SK-N-SH treated with all-trans-retinoic acid at 6 μM for 48 hours (cell line): ENCODE measurements at regions not wholly inside any gene's neighbourhood (a gene's known extent, or its start where the extent isn't known, plus 50 kb on each side); places are given as distances from the start of the nearest gene placed in this dataset.

ENCODE experiments used
- ATAC-seq: fragments of 200-7000 bp; cut with Tn5 transposase; 3 replicates; pipeline ENCODE4 v1.9.1; 2020; ENCODE audit warnings: mild to moderate bottlenecking, moderate library complexity
- ARNTL ChIP-seq: fragments of 450-650 bp; formaldehyde crosslinking; IDR thresholded peaks from 2 replicates; pipeline ENCODE4 v1.5.0; 2020; ENCODE audit warnings: low read depth, mild to moderate bottlenecking, moderate library complexity, borderline replicate concordance
- BACH2 ChIP-seq: fragments of 250-450 bp; sonication (Bioruptor Pico); IDR thresholded peaks from 2 replicates; pipeline ENCODE4 v1.9.0; 2021; ENCODE audit warnings: mild to moderate bottlenecking, borderline replicate concordance
- CREB5 ChIP-seq: fragments of 250-450 bp; sonication (Bioruptor Pico); IDR thresholded peaks from 2 replicates; pipeline ENCODE4 v1.5.1; 2020; ENCODE audit warnings: low read depth, mild to moderate bottlenecking, moderate library complexity
- CSDC2 ChIP-seq: fragments of 250-450 bp; sonication (Bioruptor Pico); IDR thresholded peaks from 2 replicates; pipeline ENCODE4 v1.5.0; 2020; ENCODE audit warnings: mild to moderate bottlenecking, moderate library complexity
- ESRRG ChIP-seq: fragments of 250-450 bp; sonication (Bioruptor Pico); IDR thresholded peaks from 2 replicates; pipeline ENCODE4 v1.6.1; 2021; ENCODE audit warnings: mild to moderate bottlenecking
- GLIS3 ChIP-seq: fragments of 250-450 bp; sonication (Bioruptor Pico); IDR thresholded peaks from 2 replicates; pipeline ENCODE4 v1.5.0; 2020; ENCODE audit warnings: mild to moderate bottlenecking, moderate library complexity
- ISL1 ChIP-seq: fragments of 250-450 bp; sonication (Bioruptor Pico); IDR thresholded peaks from 2 replicates; pipeline ENCODE4 v2.1.2; 2022; ENCODE audit warnings: mild to moderate bottlenecking, moderate library complexity
- OSR1 ChIP-seq: fragments of 250-450 bp; sonication (Bioruptor Pico); IDR thresholded peaks from 2 replicates; pipeline ENCODE4 v1.8.0; 2022; ENCODE audit warnings: moderate library complexity, mild to moderate bottlenecking, inconsistent platforms
- PPARA ChIP-seq: fragments of 250-450 bp; sonication (Bioruptor Pico); IDR thresholded peaks from 2 replicates; pipeline ENCODE4 v1.5.0; 2020; ENCODE audit warnings: mild to moderate bottlenecking, borderline replicate concordance
- RARB ChIP-seq: fragments of 250-450 bp; sonication (Bioruptor Pico); IDR thresholded peaks from 2 replicates; pipeline ENCODE4 v1.8.0; 2021; ENCODE audit warnings: mild to moderate bottlenecking, moderate library complexity
- SNAI2 ChIP-seq: fragments of 250-450 bp; sonication (Bioruptor Pico); IDR thresholded peaks from 2 replicates; pipeline ENCODE4 v1.5.0; 2020; ENCODE audit warnings: mild to moderate bottlenecking, moderate library complexity
- TCF4 ChIP-seq: fragments of 250-450 bp; sonication (Bioruptor Pico); IDR thresholded peaks from 2 replicates; pipeline ENCODE4 v1.8.0; 2021; ENCODE audit warnings: mild to moderate bottlenecking, moderate library complexity, borderline replicate concordance
- TOX ChIP-seq: fragments of 250-450 bp; sonication (Bioruptor Pico); IDR thresholded peaks from 2 replicates; pipeline ENCODE4 v1.8.0; 2021; ENCODE audit warnings: mild to moderate bottlenecking, moderate library complexity, borderline replicate concordance
- TSHZ2 ChIP-seq: fragments of 250-450 bp; sonication (Bioruptor Pico); IDR thresholded peaks from 2 replicates; pipeline ENCODE4 v1.5.0; 2020; ENCODE audit warnings: mild to moderate bottlenecking, moderate library complexity
- ZC3H10 ChIP-seq: fragments of 250-450 bp; sonication (Bioruptor Pico); IDR thresholded peaks from 2 replicates; pipeline ENCODE4 v1.5.1; 2021; ENCODE audit warnings: mild to moderate bottlenecking, moderate library complexity
- ZFP3 ChIP-seq: fragments of 250-450 bp; sonication (Bioruptor Pico); IDR thresholded peaks from 2 replicates; pipeline ENCODE4 v1.5.0; 2020; ENCODE audit warnings: mild to moderate bottlenecking, moderate library complexity
- ZFP30 ChIP-seq: fragments of 450-650 bp; formaldehyde crosslinking; IDR thresholded peaks from 2 replicates; pipeline ENCODE4 v1.5.0; 2022; ENCODE audit warnings: mild to moderate bottlenecking, moderate library complexity
- ZNF565 ChIP-seq: fragments of 450-650 bp; formaldehyde crosslinking; conservative IDR thresholded peaks from 2 replicates; pipeline ENCODE4 v1.5.0; 2020; ENCODE audit warnings: low read depth, mild to moderate bottlenecking, moderate library complexity
- ZNF70 ChIP-seq: fragments of 450-650 bp; formaldehyde crosslinking; IDR thresholded peaks from 2 replicates; pipeline ENCODE4 v1.5.0; 2020; ENCODE audit warnings: mild to moderate bottlenecking, moderate library complexity
- ZNF8 ChIP-seq: fragments of 450-650 bp; formaldehyde crosslinking; IDR thresholded peaks from 2 replicates; pipeline ENCODE4 v1.5.0; 2020; ENCODE audit warnings: mild to moderate bottlenecking, moderate library complexity
- TF ChIP-seq, protein P1 (sequence below): fragments of 250-450 bp; sonication (Bioruptor Pico); IDR thresholded peaks from 2 replicates; pipeline ENCODE4 v1.8.0; 2020; ENCODE audit warnings: mild to moderate bottlenecking, moderate library complexity, borderline replicate concordance

- ATAC-seq: no peak
- TF ChIP-seq CREB5 (CRISPR knock-in tag) (no peak), ISL1 (CRISPR knock-in tag) (no peak), BACH2 (CRISPR knock-in tag) (no peak), ZNF8 (no peak), ARNTL (no peak), RARB (CRISPR knock-in tag) (no peak), CSDC2 (CRISPR knock-in tag) (no peak), GLIS3 (CRISPR knock-in tag) (no peak), SNAI2 (CRISPR knock-in tag) (no peak)
- TF ChIP-seq, protein P1, sequence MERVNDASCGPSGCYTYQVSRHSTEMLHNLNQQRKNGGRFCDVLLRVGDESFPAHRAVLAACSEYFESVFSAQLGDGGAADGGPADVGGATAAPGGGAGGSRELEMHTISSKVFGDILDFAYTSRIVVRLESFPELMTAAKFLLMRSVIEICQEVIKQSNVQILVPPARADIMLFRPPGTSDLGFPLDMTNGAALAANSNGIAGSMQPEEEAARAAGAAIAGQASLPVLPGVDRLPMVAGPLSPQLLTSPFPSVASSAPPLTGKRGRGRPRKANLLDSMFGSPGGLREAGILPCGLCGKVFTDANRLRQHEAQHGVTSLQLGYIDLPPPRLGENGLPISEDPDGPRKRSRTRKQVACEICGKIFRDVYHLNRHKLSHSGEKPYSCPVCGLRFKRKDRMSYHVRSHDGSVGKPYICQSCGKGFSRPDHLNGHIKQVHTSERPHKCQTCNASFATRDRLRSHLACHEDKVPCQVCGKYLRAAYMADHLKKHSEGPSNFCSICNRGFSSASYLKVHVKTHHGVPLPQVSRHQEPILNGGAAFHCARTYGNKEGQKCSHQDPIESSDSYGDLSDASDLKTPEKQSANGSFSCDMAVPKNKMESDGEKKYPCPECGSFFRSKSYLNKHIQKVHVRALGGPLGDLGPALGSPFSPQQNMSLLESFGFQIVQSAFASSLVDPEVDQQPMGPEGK: no peak
Measured at GRCh38 chr6:139486476-139486799, 112.0 kb upstream of the CITED2 start.

- no peak for ATAC-seq
- TF ChIP-seq PPARA (CRISPR knock-in tag): no peak
- TF ChIP-seq SNAI2 (CRISPR knock-in tag): no peak
- TF ChIP-seq ZNF70 (CRISPR knock-in tag): no peak
- TF ChIP-seq RARB (CRISPR knock-in tag): no peak
- no peak for TF ChIP-seq GLIS3 (CRISPR knock-in tag)
- no peak for TF ChIP-seq ZNF8
- no peak for TF ChIP-seq BACH2 (CRISPR knock-in tag)
- TF ChIP-seq ARNTL: no peak
- no peak for TF ChIP-seq ESRRG (CRISPR knock-in tag)
- TF ChIP-seq ZFP3 (CRISPR knock-in tag): no peak
- no peak for TF ChIP-seq TCF4 (CRISPR knock-in tag)
- TF ChIP-seq OSR1 (CRISPR knock-in tag): no peak
- TF ChIP-seq TOX: no peak
- TF ChIP-seq ZFP30 (CRISPR knock-in tag): no peak
- TF ChIP-seq, protein P1: no peak
- no peak for TF ChIP-seq TSHZ2 (CRISPR knock-in tag)
- no peak for TF ChIP-seq ZNF565 (CRISPR knock-in tag)
Measured at GRCh38 chr6:139485742-139486475, 111.5 kb upstream of the CITED2 start.

GRCh38 chr6:139485185-139485584 lies 110.7 kb upstream of the CITED2 start:
- ATAC-seq: no peak
- TF ChIP-seq BACH2 (CRISPR knock-in tag): no peak
- no peak for TF ChIP-seq ARNTL
- TF ChIP-seq TCF4 (CRISPR knock-in tag): no peak
- TF ChIP-seq ZC3H10 (CRISPR knock-in tag): no peak
- no peak for TF ChIP-seq SNAI2 (CRISPR knock-in tag)
- no peak for TF ChIP-seq ZFP30 (CRISPR knock-in tag)
- no peak for TF ChIP-seq GLIS3 (CRISPR knock-in tag)
- TF ChIP-seq ZNF70 (CRISPR knock-in tag): no peak
- TF ChIP-seq RARB (CRISPR knock-in tag): no peak
- no peak for TF ChIP-seq PPARA (CRISPR knock-in tag)

DNA sequence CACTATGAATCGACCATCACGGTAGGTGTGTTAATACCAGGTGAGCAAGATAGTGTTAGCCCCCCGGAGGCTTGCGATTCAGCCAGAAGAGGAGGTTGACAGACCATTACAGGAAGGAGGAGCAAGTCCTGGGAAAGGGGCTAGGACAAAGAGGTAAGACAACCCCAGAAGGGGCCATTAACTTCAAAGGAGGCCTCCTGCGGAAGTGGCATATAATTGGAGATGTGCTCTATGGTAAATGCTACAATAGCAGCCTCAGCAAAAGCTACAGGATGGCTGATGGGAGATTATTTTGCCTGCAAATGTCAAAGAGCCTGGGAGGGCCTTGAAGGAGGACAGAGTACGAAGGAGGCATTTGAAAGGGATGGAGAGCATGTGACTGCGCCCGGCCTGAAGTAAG lies 108.6 kb upstream of the CITED2 start:
- no peak for TF ChIP-seq GLIS3 (CRISPR knock-in tag)
- TF ChIP-seq, protein P1: no peak
- TF ChIP-seq, all 23 proteins: peak for 0
- no peak for ATAC-seq
